Activated CD8-positive, alpha-beta T cell treated with anti-CD3 and anti-CD28 coated beads for 36 hours (primary cell): ENCODE measurements at regions not wholly inside any gene's neighbourhood (a gene's known extent, or its start where the extent isn't known, plus 50 kb on each side); places are given as distances from the start of the nearest gene placed in this dataset.

ENCODE experiments used
- ATAC-seq: fragments of 200-7000 bp; cut with Tn5 transposase; one replicate; pipeline ENCODE4 v1.10.0; 2021; ENCODE audit warnings: mild to moderate bottlenecking, moderate library complexity
- CTCF ChIA-PET: fragments of 350-600 bp; sonication (Branson Sonifier 250); formaldehyde crosslinking; loops from one replicate; lab custom pipeline; 2021; ENCODE audit warnings: antibody characterized with exemption; lab: Charles Lee
- POLR2A ChIA-PET: fragments of 350-600 bp; sonication (Branson Sonifier 250); formaldehyde crosslinking; loops from one replicate; lab custom pipeline; 2021; ENCODE audit warnings: antibody characterized with exemption; lab: Charles Lee
- DNase-seq: peaks from one replicate; pipeline ENCODE4 v3.0.0-alpha.2; 2020
- H3K27ac Mint-ChIP-seq: one replicate; pipeline ENCODE4 v1.8.0; 2021; ENCODE audit warnings: mild to moderate bottlenecking, mixed read lengths
- H3K27me3 Mint-ChIP-seq: one replicate; pipeline ENCODE4 v1.8.0; 2021; ENCODE audit warnings: mixed read lengths
- H3K36me3 Mint-ChIP-seq: one replicate; pipeline ENCODE4 v1.8.0; 2021; ENCODE audit warnings: low read depth, mixed read lengths
- H3K4me1 Mint-ChIP-seq: one replicate; pipeline ENCODE4 v1.8.0; 2021; ENCODE audit warnings: low read depth, mixed read lengths
- H3K4me3 Mint-ChIP-seq: one replicate; pipeline ENCODE4 v1.8.0; 2021; ENCODE audit warnings: mild to moderate bottlenecking, moderate library complexity, mixed read lengths
- H3K9me3 Mint-ChIP-seq: one replicate; pipeline ENCODE4 v1.8.0; 2021; ENCODE audit warnings: mixed read lengths
- intact Hi-C: fragments of 100-400 bp; cut with micrococcal nuclease; formaldehyde crosslinking; loops from one replicate; pipeline ENCODE4 v1.10.0; 2022
- TF ChIP-seq, protein P1 (sequence below): fragments of 200-600 bp; IDR thresholded peaks from one replicate; pipeline ENCODE4 v1.8.0; 2022; ENCODE audit warnings: antibody characterized with exemption, mild to moderate bottlenecking

DNA sequence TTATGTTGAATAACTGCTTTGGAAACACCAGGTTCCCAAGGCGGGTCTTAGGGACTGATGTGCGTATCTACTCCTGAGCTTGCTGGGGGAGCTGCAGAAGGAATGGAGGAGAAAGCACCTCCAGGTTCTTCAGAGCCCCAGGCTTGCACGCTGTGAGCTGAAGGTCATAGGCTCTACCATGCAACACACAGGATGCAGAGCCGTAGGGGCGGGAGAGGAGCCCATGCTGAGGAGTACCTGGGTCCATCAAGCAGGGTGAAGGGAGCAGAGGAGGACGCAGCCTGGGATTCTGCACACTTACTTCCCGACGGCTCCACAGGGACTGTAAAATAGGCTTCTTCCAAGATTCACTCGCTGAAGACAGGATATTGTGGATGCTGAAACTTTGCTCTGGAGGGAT is 426.5 kb upstream of the FRG1 start:
- Mint-ChIP-seq H3K27me3 (no peaks in the 10 kb centered on the region), H3K4me1 (no peaks in the 10 kb centered on the region), H3K4me3 (no peak overlapping the region), H3K9me3 (no peaks in the 10 kb centered on the region), H3K27ac (no peak overlapping the region), H3K36me3 (no peaks in the 10 kb centered on the region)
- intact Hi-C loops = no loop called here
- DNase-seq = no peak
- ATAC-seq = no peak
- ChIA-PET CTCF (no interaction called here), POLR2A (no interaction called here)
- TF ChIP-seq, protein P1, sequence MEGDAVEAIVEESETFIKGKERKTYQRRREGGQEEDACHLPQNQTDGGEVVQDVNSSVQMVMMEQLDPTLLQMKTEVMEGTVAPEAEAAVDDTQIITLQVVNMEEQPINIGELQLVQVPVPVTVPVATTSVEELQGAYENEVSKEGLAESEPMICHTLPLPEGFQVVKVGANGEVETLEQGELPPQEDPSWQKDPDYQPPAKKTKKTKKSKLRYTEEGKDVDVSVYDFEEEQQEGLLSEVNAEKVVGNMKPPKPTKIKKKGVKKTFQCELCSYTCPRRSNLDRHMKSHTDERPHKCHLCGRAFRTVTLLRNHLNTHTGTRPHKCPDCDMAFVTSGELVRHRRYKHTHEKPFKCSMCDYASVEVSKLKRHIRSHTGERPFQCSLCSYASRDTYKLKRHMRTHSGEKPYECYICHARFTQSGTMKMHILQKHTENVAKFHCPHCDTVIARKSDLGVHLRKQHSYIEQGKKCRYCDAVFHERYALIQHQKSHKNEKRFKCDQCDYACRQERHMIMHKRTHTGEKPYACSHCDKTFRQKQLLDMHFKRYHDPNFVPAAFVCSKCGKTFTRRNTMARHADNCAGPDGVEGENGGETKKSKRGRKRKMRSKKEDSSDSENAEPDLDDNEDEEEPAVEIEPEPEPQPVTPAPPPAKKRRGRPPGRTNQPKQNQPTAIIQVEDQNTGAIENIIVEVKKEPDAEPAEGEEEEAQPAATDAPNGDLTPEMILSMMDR = no peak

DNA sequence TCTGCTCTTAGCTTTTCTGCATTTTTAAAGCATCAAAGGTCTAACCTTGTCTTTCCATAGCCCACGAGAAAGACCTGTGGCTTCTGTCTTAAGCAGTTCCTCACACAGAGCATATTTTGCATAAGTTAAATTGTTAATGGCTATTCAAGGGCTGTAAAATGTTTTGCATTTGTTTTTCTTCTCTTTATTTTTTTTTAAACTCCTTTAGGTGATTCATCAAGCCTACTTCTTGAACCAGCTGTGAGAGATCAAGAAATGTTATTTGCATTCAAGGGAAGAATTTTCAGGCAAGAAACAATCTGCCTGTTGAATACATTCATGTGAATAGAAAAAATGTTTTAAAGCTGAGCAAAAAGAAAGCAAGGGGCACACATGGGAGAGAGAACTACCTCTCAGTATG is 423.8 kb upstream of the FRG1 start:
- H3K27me3 Mint-ChIP-seq = no peaks in the 10 kb centered on the region
- H3K9me3 Mint-ChIP-seq = no peaks in the 10 kb centered on the region

DNA sequence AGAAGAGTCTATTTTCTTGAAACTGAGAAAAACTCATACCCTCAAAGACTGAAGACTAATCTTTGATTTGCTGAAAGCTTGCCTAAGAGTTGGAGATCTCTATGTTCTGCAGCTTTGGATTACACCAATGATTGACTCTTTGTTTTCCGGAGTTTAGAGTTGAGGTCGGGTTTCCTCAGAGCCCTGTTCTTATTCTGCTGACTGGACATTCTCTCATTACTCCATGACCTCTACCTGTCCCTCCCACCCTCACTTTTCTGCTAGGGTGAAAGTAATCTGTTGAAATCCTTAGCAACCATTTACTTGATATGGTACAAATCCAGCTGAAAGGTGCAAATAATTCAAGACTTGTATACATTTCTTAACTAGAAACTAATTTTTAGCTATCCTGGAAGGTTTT is 421.5 kb upstream of the FRG1 start:
- ChIA-PET CTCF (no interaction called here), POLR2A (no interaction called here)
- intact Hi-C loops = no loop called here
- ATAC-seq (no peak), DNase-seq (no peak)
- Mint-ChIP-seq H3K4me1 (no peaks in the 10 kb centered on the region), H3K4me3 (no peak overlapping the region), H3K27ac (no peak overlapping the region), H3K36me3 (no peaks in the 10 kb centered on the region), H3K27me3 (no peaks in the 10 kb centered on the region), H3K9me3 (peaks cover 3% of the 10 kb centered on the region)
- TF ChIP-seq, protein P1 = no peak

More for the DNA sequence above, 423.8 kb upstream of the FRG1 start:
- TF ChIP-seq, protein P1 = no peak
- ChIA-PET CTCF (no interaction called here), POLR2A (no interaction called here)
- Mint-ChIP-seq H3K27ac (no peak overlapping the region), H3K36me3 (no peaks in the 10 kb centered on the region), H3K4me1 (no peaks in the 10 kb centered on the region), H3K4me3 (no peak overlapping the region)
- intact Hi-C loops = no loop called here
- ATAC-seq (no peak), DNase-seq (no peak)

DNA sequence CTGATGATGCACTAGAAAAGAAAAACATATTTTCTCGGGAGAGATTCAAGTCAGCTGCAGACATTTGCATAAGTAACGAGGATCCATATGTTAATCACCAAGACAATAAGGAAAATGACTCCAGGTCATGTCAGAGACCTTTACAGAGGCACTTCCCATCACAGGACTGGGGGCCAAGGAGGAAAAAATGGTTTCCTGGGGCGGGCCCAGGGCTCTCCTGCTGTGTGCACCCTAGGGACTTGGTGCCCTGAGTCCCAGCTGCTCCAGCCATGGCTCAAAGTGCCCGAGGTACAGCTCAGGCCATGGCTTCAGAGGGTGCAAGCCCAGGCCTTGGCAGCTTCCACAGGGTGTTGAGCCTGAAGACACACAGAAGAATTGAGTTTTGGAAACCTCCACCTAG is 415.4 kb upstream of the FRG1 start:
- TF ChIP-seq, protein P1 = no peak
- Mint-ChIP-seq H3K36me3 (no peaks in the 10 kb centered on the region), H3K27me3 (no peaks in the 10 kb centered on the region), H3K4me1 (no peaks in the 10 kb centered on the region), H3K9me3 (peaks cover 19% of the 10 kb centered on the region), H3K27ac (no peak overlapping the region), H3K4me3 (no peak overlapping the region)
- DNase-seq (no peak), ATAC-seq (no peak)
- ChIA-PET POLR2A (no interaction called here), CTCF (no interaction called here)
- intact Hi-C loops = no loop called here

DNA sequence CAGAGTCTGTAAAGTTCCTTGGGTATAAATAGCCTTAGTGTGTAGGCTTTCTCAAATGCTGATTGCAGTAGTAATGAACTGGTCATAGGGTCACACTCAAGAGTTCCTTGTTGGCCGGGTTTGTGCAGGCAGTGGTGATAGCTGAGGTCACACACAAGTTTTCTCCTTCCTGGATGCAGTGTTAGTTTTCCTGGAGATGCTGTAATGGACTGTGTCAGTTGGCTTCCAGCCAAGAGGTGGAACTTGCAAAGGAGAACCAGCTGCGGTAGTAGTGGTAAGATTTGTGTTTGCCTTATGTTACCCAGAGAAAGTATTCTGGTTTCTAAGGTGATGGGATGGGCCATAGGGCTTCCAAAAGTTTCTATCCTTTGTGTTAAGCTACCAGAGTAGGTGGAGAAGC is 409.8 kb upstream of the FRG1 start:
- ChIA-PET POLR2A (no interaction called here), CTCF (no interaction called here)
- Mint-ChIP-seq H3K27ac (no peak overlapping the region), H3K36me3 (no peaks in the 10 kb centered on the region), H3K4me3 (no peak overlapping the region), H3K27me3 (no peaks in the 10 kb centered on the region), H3K4me1 (no peaks in the 10 kb centered on the region), H3K9me3 (peaks cover 17% of the 10 kb centered on the region)
- intact Hi-C loops = no loop called here
- TF ChIP-seq, protein P1 = no peak
- no peak for DNase-seq
- ATAC-seq = no peak
